GM12878 (cell line): ENCODE measurements at regions not wholly inside any gene's neighbourhood (a gene's known extent, or its start where the extent isn't known, plus 50 kb on each side); places are given as distances from the start of the nearest gene placed in this dataset.

Experiments
- ATAC-seq: fragments of 200-7000 bp; cut with Tn5 transposase; 3 replicates; pipeline ENCODE4 v1.9.1; 2020; ENCODE audit warnings: mild to moderate bottlenecking, moderate library complexity
- BruUV-seq: library from RNA; stranded (reverse); fragments of 400-500 nt; replicated peaks from 2 replicates; lab custom pipeline; 2021; lab: Mats Ljungman, UMichigan
- CTCF ChIA-PET: fragments of 300-600 bp; sonication (Branson Sonifier 250); formaldehyde crosslinking; extraction: SDS; loops from one replicate; lab custom pipeline; 2021; ENCODE audit warnings: inconsistent platforms; lab: Yijun Ruan, JAX
- POLR2A ChIA-PET: fragments of 350-600 bp; formaldehyde crosslinking; extraction: SDS; loops from one replicate; lab custom pipeline; 2021; ENCODE audit warnings: inconsistent platforms; lab: Charles Lee
- RAD21 ChIA-PET: fragments of 300-600 bp; sonication (Branson Sonifier 250); formaldehyde crosslinking; loops from one replicate; lab custom pipeline; 2023; ENCODE audit warnings: antibody characterized with exemption; ENCODE audit not compliant: unreplicated experiment; lab: Charles Lee
- SMC1A ChIA-PET: fragments of 300-600 bp; sonication (Branson Sonifier 250); formaldehyde crosslinking; loops from one replicate; lab custom pipeline; 2023; ENCODE audit not compliant: unreplicated experiment, uncharacterized antibody; lab: Charles Lee
- DNase-seq: peaks from one replicate; pipeline ENCODE4 v3.0.0-alpha.2; 2011; ENCODE audit warnings: low read depth, low spot score
- FAIRE-seq: peaks from 3 replicates; lab custom pipeline; 2011; peaks lifted over from hg19 to GRCh38; lab: Jason Lieb, UNC
- H2AFZ ChIP-seq: 2 replicates; pipeline ENCODE4 v1.6.0; 2011; ENCODE audit warnings: low read depth, low read length, control low read depth; ENCODE audit not compliant: control insufficient read depth
- H3K27ac ChIP-seq: 2 replicates; pipeline ENCODE4 v1.5.1; 2011; ENCODE audit warnings: control low read depth; ENCODE audit not compliant: control insufficient read depth, insufficient read depth
- H3K27me3 ChIP-seq, 2 experiments: replicated peaks in 1 of 2; 2 replicates each; pipeline versions ENCODE4 v1.6.0 to v1.6.1; 2011; ENCODE audit warnings: low read length in 1 of 2; ENCODE audit not compliant: control insufficient read depth in 2 of 2, insufficient read depth in 2 of 2
- H3K36me3 ChIP-seq, 2 experiments: 2 replicates each; pipeline ENCODE4 v1.5.1; 2011; ENCODE audit warnings: low read length in 1 of 2; ENCODE audit not compliant: control insufficient read depth in 2 of 2, insufficient read depth in 2 of 2
- H3K4me1 ChIP-seq: 2 replicates; pipeline ENCODE4 v1.6.1; 2011; ENCODE audit warnings: mild to moderate bottlenecking, low read length, moderate library complexity, mixed read lengths; ENCODE audit not compliant: control insufficient read depth, insufficient read depth
- H3K4me2 ChIP-seq: 2 replicates; pipeline ENCODE4 v1.6.0; 2011; ENCODE audit warnings: control low read depth; ENCODE audit not compliant: control insufficient read depth, insufficient read depth
- H3K4me3 ChIP-seq: fragments of 200-600 bp; sonication (generic); 2 replicates; pipeline ENCODE4 v1.5.1; 2016
- H3K79me2 ChIP-seq: 2 replicates; pipeline ENCODE4 v1.6.0; 2011; ENCODE audit warnings: low read length; ENCODE audit not compliant: control insufficient read depth, insufficient read depth
- H3K9ac ChIP-seq: 2 replicates; pipeline ENCODE4 v1.8.0; 2011; ENCODE audit warnings: low read length, control low read depth, mixed read lengths; ENCODE audit not compliant: control insufficient read depth, insufficient read depth
- H3K9me3 ChIP-seq: replicated peaks from 3 replicates; pipeline ENCODE4 v1.5.1; 2011; ENCODE audit warnings: mild to moderate bottlenecking, low read length; ENCODE audit not compliant: control insufficient read depth, insufficient read depth
- H4K20me1 ChIP-seq: 2 replicates; pipeline ENCODE4 v1.6.0; 2011; ENCODE audit not compliant: control insufficient read depth, insufficient read depth
- CHD2 ChIP-seq: IDR thresholded peaks from 2 replicates; pipeline ENCODE4 v1.6.1; 2011; ENCODE audit warnings: low read depth, low read length, improper control_type of control experiment, borderline replicate concordance
- CREB1 ChIP-seq: IDR thresholded peaks from 2 replicates; pipeline ENCODE4 v1.6.1; 2012; ENCODE audit warnings: low read depth, mild to moderate bottlenecking, inconsistent platforms
- IRF3 ChIP-seq: fragments of 450-650 bp; IDR thresholded peaks from 2 replicates; pipeline ENCODE4 v1.6.1; 2014; ENCODE audit warnings: mild to moderate bottlenecking
- PAX5 ChIP-seq: IDR thresholded peaks from 2 replicates; pipeline ENCODE4 v1.6.1; 2011; ENCODE audit warnings: low read depth, low read length, borderline replicate concordance
- RAD21 ChIP-seq: IDR thresholded peaks from 2 replicates; pipeline ENCODE4 v1.6.1; 2011; ENCODE audit warnings: mild to moderate bottlenecking, low read depth, low read length, moderate library complexity; ENCODE audit not compliant: insufficient read depth
- SMAD5 ChIP-seq: IDR thresholded peaks from 2 replicates; pipeline ENCODE4 v1.6.1; 2016; ENCODE audit warnings: antibody characterized with exemption, low read depth
- TCF3 ChIP-seq: IDR thresholded peaks from 2 replicates; pipeline ENCODE4 v1.6.1; 2012; ENCODE audit warnings: low read depth, mild to moderate bottlenecking, low read length, borderline replicate concordance; ENCODE audit not compliant: insufficient read depth
- TCF7 ChIP-seq: IDR thresholded peaks from 2 replicates; pipeline ENCODE4 v1.6.1; 2014; ENCODE audit warnings: antibody characterized with exemption, borderline replicate concordance
- YBX1 ChIP-seq: fragments of 450-650 bp; IDR thresholded peaks from 2 replicates; pipeline ENCODE4 v1.6.1; 2016; ENCODE audit warnings: antibody characterized with exemption
- ZNF207 ChIP-seq: fragments of 450-650 bp; IDR thresholded peaks from 2 replicates; pipeline ENCODE4 v1.6.1; 2014; ENCODE audit warnings: antibody characterized with exemption, mild to moderate bottlenecking, borderline replicate concordance
- ZNF217 ChIP-seq: fragments of 450-650 bp; IDR thresholded peaks from 2 replicates; pipeline ENCODE4 v1.6.1; 2017; ENCODE audit warnings: antibody characterized with exemption, mild to moderate bottlenecking
- WGBS: methylation state at CpG from one replicate; pipeline ENCODE4 v1.1.6; 2016; ENCODE audit warnings: low lambda C conversion rate; ENCODE audit not compliant: insufficient replicate concordance, insufficient coverage; ENCODE audit errors: missing lambda C conversion rate; 5-methylcytosine and 5-hydroxymethylcytosine counted together
- in situ Hi-C: fragments of 300-500 bp; cut with MboI; formaldehyde crosslinking; loops from 9 replicates; pipeline ENCODE4 v1.14.3; 2018; ENCODE audit warnings: mixed read lengths
- intact Hi-C: fragments of 100-400 bp; cut with micrococcal nuclease; formaldehyde crosslinking; loops from one replicate; pipeline ENCODE4 v1.14.2; 2022; ENCODE audit not compliant: unreplicated experiment
- TF ChIP-seq, protein P1 (sequence below): fragments of 450-650 bp; formaldehyde crosslinking; IDR thresholded peaks from 2 replicates; pipeline ENCODE4 v1.5.0; 2022; ENCODE audit warnings: mild to moderate bottlenecking, missing genetic modification characterization
- TF ChIP-seq, protein P2 (sequence below): IDR thresholded peaks from 2 replicates; pipeline ENCODE4 v1.6.1; 2012; ENCODE audit warnings: low read depth, low read length, improper control_type of control experiment
- TF ChIP-seq, protein P3 (sequence below): IDR thresholded peaks from 2 replicates; pipeline ENCODE4 v1.6.1; 2012; ENCODE audit warnings: mild to moderate bottlenecking, low read depth, low read length

GRCh38 chr5:61991430-61991829, 314.6 kb upstream of the KIF2A start:
- H3K79me2 ChIP-seq = no peaks in the 10 kb centered on the region
- H3K27ac ChIP-seq = no peak overlapping the region
- no peaks in the 10 kb centered on the region for H3K27me3 ChIP-seq
- H3K4me1 ChIP-seq = no peaks in the 10 kb centered on the region
- FAIRE-seq (no peak), ATAC-seq (no peak), DNase-seq (no peak)
- ChIA-PET RAD21 (no interaction called here), CTCF (no interaction called here), SMC1A (no interaction called here), POLR2A (no interaction called here)
- H3K9ac ChIP-seq = no peak overlapping the region
- intact Hi-C loops (no loop called here), in situ Hi-C loops (no loop called here)
- H3K9me3 ChIP-seq = no peaks in the 10 kb centered on the region
- WGBS = 42% methylated on average over 4 of the region's 4 CpGs
- BruUV-seq = no TSS peak
- H2AFZ ChIP-seq = no peak overlapping the region
- no peak overlapping the region for H3K4me3 ChIP-seq
- H3K4me2 ChIP-seq = no peak overlapping the region
- H3K36me3 ChIP-seq = no peaks in the 10 kb centered on the region
- no peaks in the 10 kb centered on the region for H4K20me1 ChIP-seq
- TF ChIP-seq, protein P1, sequence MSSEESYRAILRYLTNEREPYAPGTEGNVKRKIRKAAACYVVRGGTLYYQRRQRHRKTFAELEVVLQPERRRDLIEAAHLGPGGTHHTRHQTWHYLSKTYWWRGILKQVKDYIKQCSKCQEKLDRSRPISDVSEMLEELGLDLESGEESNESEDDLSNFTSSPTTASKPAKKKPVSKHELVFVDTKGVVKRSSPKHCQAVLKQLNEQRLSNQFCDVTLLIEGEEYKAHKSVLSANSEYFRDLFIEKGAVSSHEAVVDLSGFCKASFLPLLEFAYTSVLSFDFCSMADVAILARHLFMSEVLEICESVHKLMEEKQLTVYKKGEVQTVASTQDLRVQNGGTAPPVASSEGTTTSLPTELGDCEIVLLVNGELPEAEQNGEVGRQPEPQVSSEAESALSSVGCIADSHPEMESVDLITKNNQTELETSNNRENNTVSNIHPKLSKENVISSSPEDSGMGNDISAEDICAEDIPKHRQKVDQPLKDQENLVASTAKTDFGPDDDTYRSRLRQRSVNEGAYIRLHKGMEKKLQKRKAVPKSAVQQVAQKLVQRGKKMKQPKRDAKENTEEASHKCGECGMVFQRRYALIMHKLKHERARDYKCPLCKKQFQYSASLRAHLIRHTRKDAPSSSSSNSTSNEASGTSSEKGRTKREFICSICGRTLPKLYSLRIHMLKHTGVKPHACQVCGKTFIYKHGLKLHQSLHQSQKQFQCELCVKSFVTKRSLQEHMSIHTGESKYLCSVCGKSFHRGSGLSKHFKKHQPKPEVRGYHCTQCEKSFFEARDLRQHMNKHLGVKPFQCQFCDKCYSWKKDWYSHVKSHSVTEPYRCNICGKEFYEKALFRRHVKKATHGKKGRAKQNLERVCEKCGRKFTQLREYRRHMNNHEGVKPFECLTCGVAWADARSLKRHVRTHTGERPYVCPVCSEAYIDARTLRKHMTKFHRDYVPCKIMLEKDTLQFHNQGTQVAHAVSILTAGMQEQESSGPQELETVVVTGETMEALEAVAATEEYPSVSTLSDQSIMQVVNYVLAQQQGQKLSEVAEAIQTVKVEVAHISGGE (CRISPR knock-in tag) = no peak
- TF ChIP-seq CHD2 (no peak), PAX5 (no peak), TCF7 (no peak), SMAD5 (no peak), IRF3 (no peak), CREB1 (no peak), ZNF207 (no peak), TCF3 (no peak), YBX1 (no peak), ZNF217 (no peak), RAD21 (no peak)
- TF ChIP-seq, protein P2, sequence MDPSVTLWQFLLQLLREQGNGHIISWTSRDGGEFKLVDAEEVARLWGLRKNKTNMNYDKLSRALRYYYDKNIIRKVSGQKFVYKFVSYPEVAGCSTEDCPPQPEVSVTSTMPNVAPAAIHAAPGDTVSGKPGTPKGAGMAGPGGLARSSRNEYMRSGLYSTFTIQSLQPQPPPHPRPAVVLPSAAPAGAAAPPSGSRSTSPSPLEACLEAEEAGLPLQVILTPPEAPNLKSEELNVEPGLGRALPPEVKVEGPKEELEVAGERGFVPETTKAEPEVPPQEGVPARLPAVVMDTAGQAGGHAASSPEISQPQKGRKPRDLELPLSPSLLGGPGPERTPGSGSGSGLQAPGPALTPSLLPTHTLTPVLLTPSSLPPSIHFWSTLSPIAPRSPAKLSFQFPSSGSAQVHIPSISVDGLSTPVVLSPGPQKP = no peak
- TF ChIP-seq, protein P3, sequence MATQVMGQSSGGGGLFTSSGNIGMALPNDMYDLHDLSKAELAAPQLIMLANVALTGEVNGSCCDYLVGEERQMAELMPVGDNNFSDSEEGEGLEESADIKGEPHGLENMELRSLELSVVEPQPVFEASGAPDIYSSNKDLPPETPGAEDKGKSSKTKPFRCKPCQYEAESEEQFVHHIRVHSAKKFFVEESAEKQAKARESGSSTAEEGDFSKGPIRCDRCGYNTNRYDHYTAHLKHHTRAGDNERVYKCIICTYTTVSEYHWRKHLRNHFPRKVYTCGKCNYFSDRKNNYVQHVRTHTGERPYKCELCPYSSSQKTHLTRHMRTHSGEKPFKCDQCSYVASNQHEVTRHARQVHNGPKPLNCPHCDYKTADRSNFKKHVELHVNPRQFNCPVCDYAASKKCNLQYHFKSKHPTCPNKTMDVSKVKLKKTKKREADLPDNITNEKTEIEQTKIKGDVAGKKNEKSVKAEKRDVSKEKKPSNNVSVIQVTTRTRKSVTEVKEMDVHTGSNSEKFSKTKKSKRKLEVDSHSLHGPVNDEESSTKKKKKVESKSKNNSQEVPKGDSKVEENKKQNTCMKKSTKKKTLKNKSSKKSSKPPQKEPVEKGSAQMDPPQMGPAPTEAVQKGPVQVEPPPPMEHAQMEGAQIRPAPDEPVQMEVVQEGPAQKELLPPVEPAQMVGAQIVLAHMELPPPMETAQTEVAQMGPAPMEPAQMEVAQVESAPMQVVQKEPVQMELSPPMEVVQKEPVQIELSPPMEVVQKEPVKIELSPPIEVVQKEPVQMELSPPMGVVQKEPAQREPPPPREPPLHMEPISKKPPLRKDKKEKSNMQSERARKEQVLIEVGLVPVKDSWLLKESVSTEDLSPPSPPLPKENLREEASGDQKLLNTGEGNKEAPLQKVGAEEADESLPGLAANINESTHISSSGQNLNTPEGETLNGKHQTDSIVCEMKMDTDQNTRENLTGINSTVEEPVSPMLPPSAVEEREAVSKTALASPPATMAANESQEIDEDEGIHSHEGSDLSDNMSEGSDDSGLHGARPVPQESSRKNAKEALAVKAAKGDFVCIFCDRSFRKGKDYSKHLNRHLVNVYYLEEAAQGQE = no peak
